ENCODE measurements at regions not wholly inside any gene's neighbourhood (a gene's known extent, or its start where the extent isn't known, plus 50 kb on each side); places are given as distances from the start of the nearest gene placed in this dataset.

DNA sequence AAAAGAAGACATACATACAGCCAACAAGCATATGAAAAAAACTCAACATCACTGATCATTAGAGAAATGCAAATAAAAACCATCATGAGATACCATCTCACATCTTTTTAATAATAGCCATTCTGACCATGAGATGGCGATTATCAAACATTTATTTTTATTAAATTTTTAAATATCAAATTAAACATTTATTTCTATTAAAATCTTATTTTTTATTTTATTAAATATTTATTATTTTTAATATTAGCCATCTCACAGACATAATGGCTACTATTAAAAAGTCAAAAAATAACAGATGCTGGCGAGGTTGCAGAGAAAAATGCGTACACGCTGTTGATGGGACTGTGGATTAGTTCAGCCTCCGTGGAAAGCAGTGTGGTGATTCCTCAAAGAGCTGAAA is 264.8 kb upstream of the TENM4 start:
- no peak for DNase-seq (ENCODE audit: low read depth in 1 of 2, low spot score in 1 of 2)
- TF ChIP-seq CTCF (IDR thresholded peaks at IDR 0.05; ENCODE audit: low read depth, low read length) = no peak

DNA sequence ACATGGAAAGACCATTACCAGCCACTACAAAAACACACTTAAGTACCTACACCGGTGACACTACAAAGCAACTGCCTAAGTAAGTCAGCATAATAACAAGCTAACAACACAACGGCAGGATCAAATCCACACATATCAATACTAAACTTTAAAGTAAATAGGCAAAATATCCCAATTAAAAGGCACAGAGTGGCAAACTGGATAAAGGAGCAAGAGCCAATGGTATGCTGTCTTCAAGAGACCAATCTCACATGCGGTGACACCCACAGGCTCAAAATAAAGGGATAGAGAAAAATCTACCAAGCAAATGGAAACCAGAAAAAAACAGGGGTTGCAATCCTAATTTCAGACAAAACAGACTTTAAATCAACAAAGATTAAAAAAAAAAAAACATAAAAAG is 261.5 kb upstream of the TENM4 start:
- H3K36me3 ChIP-seq = no peaks in the 10 kb centered on the region
- no peak overlapping the region for H3K27ac ChIP-seq
- no peak for DNase-seq (ENCODE audit: low read depth in 1 of 2, low spot score in 1 of 2)
- no peaks in the 10 kb centered on the region for H3K27me3 ChIP-seq
- no peak for TF ChIP-seq CTCF (IDR thresholded peaks at IDR 0.05; ENCODE audit: low read depth, low read length)
- H3K9me3 ChIP-seq (ENCODE audit: low read depth) = no peaks in the 10 kb centered on the region
- no peak overlapping the region for H3K4me3 ChIP-seq
- H3K4me1 ChIP-seq (ENCODE audit: low read depth) = no peaks in the 10 kb centered on the region

More for the DNA sequence above, 264.8 kb upstream of the TENM4 start:
- no peaks in the 10 kb centered on the region for H3K36me3 ChIP-seq
- no peaks in the 10 kb centered on the region for H3K27me3 ChIP-seq
- H3K4me1 ChIP-seq (ENCODE audit: low read depth) = no peaks in the 10 kb centered on the region
- no peaks in the 10 kb centered on the region for H3K9me3 ChIP-seq (ENCODE audit: low read depth)
- no peak overlapping the region for H3K27ac ChIP-seq
- no peak overlapping the region for H3K4me3 ChIP-seq

GRCh38 chr11:79699246-79699645 is 258.4 kb upstream of the TENM4 start:
- no peak overlapping the region for H3K27ac ChIP-seq
- no peaks in the 10 kb centered on the region for H3K4me1 ChIP-seq (ENCODE audit: low read depth)
- DNase-seq (ENCODE audit: low read depth in 1 of 2, low spot score in 1 of 2) = no peak
- no peak for TF ChIP-seq CTCF (IDR thresholded peaks at IDR 0.05; ENCODE audit: low read depth, low read length)
- H3K27me3 ChIP-seq = no peaks in the 10 kb centered on the region
- H3K36me3 ChIP-seq = no peaks in the 10 kb centered on the region
- H3K9me3 ChIP-seq (ENCODE audit: low read depth) = no peaks in the 10 kb centered on the region
- H3K4me3 ChIP-seq = no peak overlapping the region

- no peak for DNase-seq (ENCODE audit: low read depth in 1 of 2, low spot score in 1 of 2)
- no peaks in the 10 kb centered on the region for H3K36me3 ChIP-seq
- no peaks in the 10 kb centered on the region for H3K27me3 ChIP-seq
- H3K27ac ChIP-seq = no peak overlapping the region
- H3K4me1 ChIP-seq (ENCODE audit: low read depth) = no peaks in the 10 kb centered on the region
- no peak for TF ChIP-seq CTCF (IDR thresholded peaks at IDR 0.05; ENCODE audit: low read depth, low read length)
- H3K9me3 ChIP-seq (ENCODE audit: low read depth) = no peaks in the 10 kb centered on the region
- no peak overlapping the region for H3K4me3 ChIP-seq
These were observed 257.1 kb upstream of the TENM4 start for GRCh38 chr11:79697905-79698304.

DNA sequence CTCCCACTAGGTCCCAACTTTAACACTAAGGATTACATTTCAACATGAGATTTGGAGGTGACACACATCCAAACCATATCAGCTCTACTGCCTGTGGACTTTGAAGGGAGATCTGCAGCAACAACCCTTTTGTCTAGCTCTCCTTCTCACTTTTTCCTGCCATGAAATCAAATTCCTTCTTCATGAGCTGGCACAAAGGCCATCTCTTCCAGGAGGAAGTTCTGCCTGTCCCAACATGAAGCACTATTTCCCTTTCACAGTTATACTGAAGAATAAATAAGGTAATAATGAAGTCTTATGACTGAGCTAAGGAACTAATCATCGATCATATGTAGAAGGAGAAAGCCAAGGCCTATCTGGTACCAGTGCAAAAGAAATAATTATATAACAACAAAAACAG is 253.5 kb upstream of the TENM4 start:
- H3K36me3 ChIP-seq = no peaks in the 10 kb centered on the region
- no peak for TF ChIP-seq CTCF (IDR thresholded peaks at IDR 0.05; ENCODE audit: low read depth, low read length)
- no peaks in the 10 kb centered on the region for H3K4me1 ChIP-seq (ENCODE audit: low read depth)
- H3K27ac ChIP-seq = no peak overlapping the region
- DNase-seq (ENCODE audit: low read depth in 1 of 2, low spot score in 1 of 2) = no peak
- no peak overlapping the region for H3K4me3 ChIP-seq
- H3K9me3 ChIP-seq (ENCODE audit: low read depth) = no peaks in the 10 kb centered on the region
- H3K27me3 ChIP-seq = no peaks in the 10 kb centered on the region

GRCh38 chr11:79691445-79691844 is 250.6 kb upstream of the TENM4 start:
- DNase-seq (ENCODE audit: low read depth in 1 of 2, low spot score in 1 of 2) = no peak
- TF ChIP-seq CTCF (IDR thresholded peaks at IDR 0.05; ENCODE audit: low read depth, low read length) = no peak
- Histone ChIP-seq H3K36me3 (no peaks in the 10 kb centered on the region), H3K4me3 (no peak overlapping the region), H3K9me3 (ENCODE audit: low read depth) (no peaks in the 10 kb centered on the region), H3K27ac (no peak overlapping the region), H3K27me3 (no peaks in the 10 kb centered on the region), H3K4me1 (ENCODE audit: low read depth) (no peaks in the 10 kb centered on the region)
